ENCODE measurements at regions not wholly inside any gene's neighbourhood (a gene's known extent, or its start where the extent isn't known, plus 50 kb on each side); places are given as distances from the start of the nearest gene placed in this dataset.

DNA sequence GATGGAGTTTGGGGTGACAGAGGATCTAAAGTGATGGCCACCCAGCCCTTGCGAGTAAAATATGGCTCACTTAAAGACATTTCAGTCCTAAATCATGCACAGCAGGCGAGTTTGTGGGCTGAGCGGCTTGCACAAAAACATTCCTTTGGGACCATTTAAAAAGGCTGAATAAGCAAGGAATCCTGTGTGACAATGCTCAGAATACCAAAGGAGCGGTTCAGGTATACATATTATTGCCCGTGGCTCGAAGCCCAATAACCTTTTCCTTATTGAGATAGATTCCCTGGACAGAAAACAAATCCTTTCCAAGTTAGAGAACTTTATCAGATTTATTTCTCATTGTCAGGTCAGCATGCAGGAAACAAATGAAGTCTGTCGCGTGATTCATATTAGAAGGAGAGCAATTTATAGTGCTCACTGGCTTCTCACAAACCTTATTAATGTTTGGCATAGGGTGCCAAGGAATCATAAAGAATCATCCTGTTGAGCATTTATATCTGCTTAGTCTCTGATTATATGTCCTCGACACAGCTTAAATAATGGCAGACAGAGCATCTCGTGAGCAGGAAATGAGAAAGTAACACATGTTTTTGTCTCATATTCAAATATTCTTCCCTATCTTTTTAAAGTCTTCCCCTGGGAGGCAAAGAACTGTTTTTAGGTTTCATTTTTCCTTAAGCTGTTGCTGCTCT is 121.3 kb downstream of the TRMT11 start:
- Mint-ChIP-seq H3K4me1 (peaks cover 39% of the 10 kb centered on the region), H3K9me3 (peaks cover 2% of the 10 kb centered on the region), H3K27me3 (ENCODE audit: low read depth) (no peaks in the 10 kb centered on the region), H3K27ac (ENCODE audit: unreplicated experiment) (no peak overlapping the region), H3K4me3 (peak overlapping the region; percentile 3), H3K36me3 (ENCODE audit: low read depth) (peaks cover 10% of the 10 kb centered on the region)
- DNase-seq (ENCODE audit: low read depth, low spot score) = no peak
- TF ChIP-seq, protein P1, sequence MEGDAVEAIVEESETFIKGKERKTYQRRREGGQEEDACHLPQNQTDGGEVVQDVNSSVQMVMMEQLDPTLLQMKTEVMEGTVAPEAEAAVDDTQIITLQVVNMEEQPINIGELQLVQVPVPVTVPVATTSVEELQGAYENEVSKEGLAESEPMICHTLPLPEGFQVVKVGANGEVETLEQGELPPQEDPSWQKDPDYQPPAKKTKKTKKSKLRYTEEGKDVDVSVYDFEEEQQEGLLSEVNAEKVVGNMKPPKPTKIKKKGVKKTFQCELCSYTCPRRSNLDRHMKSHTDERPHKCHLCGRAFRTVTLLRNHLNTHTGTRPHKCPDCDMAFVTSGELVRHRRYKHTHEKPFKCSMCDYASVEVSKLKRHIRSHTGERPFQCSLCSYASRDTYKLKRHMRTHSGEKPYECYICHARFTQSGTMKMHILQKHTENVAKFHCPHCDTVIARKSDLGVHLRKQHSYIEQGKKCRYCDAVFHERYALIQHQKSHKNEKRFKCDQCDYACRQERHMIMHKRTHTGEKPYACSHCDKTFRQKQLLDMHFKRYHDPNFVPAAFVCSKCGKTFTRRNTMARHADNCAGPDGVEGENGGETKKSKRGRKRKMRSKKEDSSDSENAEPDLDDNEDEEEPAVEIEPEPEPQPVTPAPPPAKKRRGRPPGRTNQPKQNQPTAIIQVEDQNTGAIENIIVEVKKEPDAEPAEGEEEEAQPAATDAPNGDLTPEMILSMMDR (conservative IDR thresholded peaks at IDR 0.05) = no peak

DNA sequence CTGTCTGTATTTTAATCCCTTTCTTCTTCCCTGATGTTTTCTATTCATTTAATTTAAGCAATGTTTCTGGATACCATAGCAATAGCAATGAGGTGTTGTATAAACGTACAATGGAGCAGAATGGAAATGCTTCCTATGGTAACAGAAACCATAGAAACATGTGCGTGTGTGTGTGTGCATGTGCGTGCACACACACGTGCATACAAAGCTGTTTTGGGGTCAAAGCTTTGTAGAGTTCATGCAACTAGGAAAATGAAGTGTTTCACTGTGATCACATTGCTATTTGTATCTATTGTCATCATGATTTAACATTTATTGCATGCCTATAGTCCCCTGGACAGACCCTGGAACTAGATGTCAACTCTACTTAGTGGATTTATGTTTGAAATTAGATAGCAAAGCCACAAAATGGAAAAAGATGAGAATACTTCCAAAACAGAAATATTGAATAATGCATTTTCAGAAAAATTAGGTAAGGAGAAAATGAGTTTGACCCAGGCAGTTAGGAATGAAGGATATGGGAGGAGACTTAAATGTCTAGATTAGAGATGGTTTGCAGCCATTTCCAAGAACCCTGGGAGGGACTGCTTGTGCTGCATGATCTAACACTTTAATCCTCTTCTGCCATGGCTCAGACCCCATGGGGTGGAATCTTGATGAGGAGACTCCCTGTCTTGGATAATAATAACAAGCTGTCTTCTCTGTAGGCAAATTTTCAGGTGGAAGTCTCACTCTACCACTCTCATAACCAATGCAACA is 124.4 kb downstream of the TRMT11 start:
- H3K27me3 Mint-ChIP-seq (ENCODE audit: low read depth) = no peaks in the 10 kb centered on the region
- DNase-seq (ENCODE audit: low read depth, low spot score) = no peak
- H3K4me3 Mint-ChIP-seq = no peak overlapping the region
- no peak overlapping the region for H3K27ac Mint-ChIP-seq (ENCODE audit: unreplicated experiment)
- no peaks in the 10 kb centered on the region for H3K9me3 Mint-ChIP-seq
- H3K4me1 Mint-ChIP-seq = peaks cover 33% of the 10 kb centered on the region
- TF ChIP-seq, protein P1 (conservative IDR thresholded peaks at IDR 0.05) = no peak
- no peaks in the 10 kb centered on the region for H3K36me3 Mint-ChIP-seq (ENCODE audit: low read depth)

DNA sequence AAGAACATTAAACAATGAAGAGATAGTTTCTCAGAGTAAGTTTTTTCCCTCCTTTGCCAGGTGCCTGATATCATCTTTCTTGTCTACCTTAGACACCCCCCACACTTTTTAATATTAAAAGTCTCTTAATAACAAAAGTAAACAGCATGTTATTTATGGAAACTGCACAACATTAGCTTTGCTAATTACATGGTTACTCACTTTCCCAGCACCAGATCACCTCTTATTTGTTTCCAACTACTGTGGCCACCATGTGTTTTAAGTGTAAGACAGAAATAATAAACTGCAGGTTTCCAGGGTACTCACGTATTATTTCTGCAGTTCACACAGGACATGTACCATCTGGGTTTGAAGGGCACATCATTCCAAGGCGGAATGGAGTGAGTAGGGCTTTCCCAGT is 125.0 kb downstream of the TRMT11 start:
- Mint-ChIP-seq H3K36me3 (ENCODE audit: low read depth) (no peaks in the 10 kb centered on the region), H3K4me1 (peaks cover 33% of the 10 kb centered on the region), H3K27ac (ENCODE audit: unreplicated experiment) (no peak overlapping the region), H3K27me3 (ENCODE audit: low read depth) (no peaks in the 10 kb centered on the region), H3K9me3 (no peaks in the 10 kb centered on the region), H3K4me3 (no peak overlapping the region)
- TF ChIP-seq, protein P1 (conservative IDR thresholded peaks at IDR 0.05) = no peak
- DNase-seq (ENCODE audit: low read depth, low spot score) = no peak

DNA sequence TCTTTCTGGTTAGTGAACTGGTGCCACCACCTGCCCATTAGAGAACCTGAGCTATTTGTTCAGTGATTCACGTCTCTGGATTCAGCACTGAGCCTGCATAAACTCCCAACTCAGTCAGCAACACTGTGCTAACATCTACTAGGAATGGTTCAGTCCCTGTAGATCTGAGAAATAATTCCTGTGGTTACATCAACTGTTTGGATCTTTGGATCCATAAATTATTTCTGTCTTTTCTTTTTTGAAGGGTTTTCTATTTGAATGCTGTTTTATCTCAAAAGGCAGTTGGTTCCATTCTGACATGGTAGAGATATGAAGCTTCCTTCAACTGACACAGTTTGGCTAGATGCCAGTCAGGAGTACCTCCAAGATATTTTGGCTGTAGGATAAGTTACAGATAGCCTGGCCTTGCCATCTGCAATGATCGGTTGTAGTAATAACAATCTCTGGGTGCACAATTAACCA is 125.9 kb downstream of the TRMT11 start:
- H3K27ac Mint-ChIP-seq (ENCODE audit: unreplicated experiment) = no peak overlapping the region
- H3K4me3 Mint-ChIP-seq = no peak overlapping the region
- TF ChIP-seq, protein P1 (conservative IDR thresholded peaks at IDR 0.05) = no peak
- DNase-seq (ENCODE audit: low read depth, low spot score) = no peak
- H3K4me1 Mint-ChIP-seq = peaks cover 30% of the 10 kb centered on the region
- H3K36me3 Mint-ChIP-seq (ENCODE audit: low read depth) = no peaks in the 10 kb centered on the region
- no peaks in the 10 kb centered on the region for H3K27me3 Mint-ChIP-seq (ENCODE audit: low read depth)
- no peaks in the 10 kb centered on the region for H3K9me3 Mint-ChIP-seq

DNA sequence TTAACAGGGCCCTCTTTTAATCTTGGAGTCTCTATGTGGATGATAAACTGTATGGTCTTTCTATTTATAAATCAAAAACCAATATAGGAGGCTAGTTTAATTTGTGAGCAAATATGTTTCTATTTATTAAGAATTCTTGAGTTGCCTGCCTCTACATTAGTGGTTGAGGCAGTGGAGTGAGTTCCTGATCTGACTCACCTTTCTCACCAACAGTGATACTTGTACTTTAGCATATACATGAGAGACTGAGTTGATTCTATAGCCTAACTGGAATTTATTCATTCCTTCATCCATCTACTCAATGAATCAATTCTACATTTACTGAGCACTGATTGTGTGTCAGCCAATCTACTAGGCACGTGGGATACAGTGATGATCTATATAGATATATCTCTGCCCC is 126.9 kb downstream of the TRMT11 start:
- TF ChIP-seq, protein P1 (conservative IDR thresholded peaks at IDR 0.05) = no peak
- H3K36me3 Mint-ChIP-seq (ENCODE audit: low read depth) = no peaks in the 10 kb centered on the region
- no peak overlapping the region for H3K4me3 Mint-ChIP-seq
- no peak for DNase-seq (ENCODE audit: low read depth, low spot score)
- no peak overlapping the region for H3K27ac Mint-ChIP-seq (ENCODE audit: unreplicated experiment)
- H3K4me1 Mint-ChIP-seq = peaks cover 19% of the 10 kb centered on the region
- no peaks in the 10 kb centered on the region for H3K27me3 Mint-ChIP-seq (ENCODE audit: low read depth)
- H3K9me3 Mint-ChIP-seq = no peaks in the 10 kb centered on the region

All from neural crest cell (in vitro differentiated cells).